ENCODE measurements at regions not wholly inside any gene's neighbourhood (a gene's known extent, or its start where the extent isn't known, plus 50 kb on each side); places are given as distances from the start of the nearest gene placed in this dataset.

DNA sequence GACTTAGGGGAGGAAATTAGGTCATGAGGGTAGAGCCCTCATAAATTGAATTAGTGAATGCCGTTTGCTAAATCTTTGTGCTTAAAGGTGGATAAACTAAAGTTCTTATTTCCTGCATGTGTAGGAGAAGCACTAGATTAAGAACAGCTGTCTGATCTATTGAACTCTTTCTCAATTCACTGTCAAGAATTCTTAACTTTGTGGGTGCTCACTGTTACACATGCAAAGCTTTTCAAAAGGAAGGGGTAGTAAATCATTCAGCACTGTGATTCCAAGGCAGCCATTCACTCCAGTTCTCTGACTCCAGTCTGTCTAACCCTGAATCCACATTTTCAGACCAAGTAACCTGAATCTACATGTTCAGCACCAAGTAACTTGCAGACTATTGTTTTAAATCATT is 1520.1 kb downstream of the PCDH18 start (continued):
- TF ChIP-seq ETV6 (conservative IDR thresholded peaks at IDR 0.05 in 1 of 2, IDR thresholded peaks at IDR 0.05 in 1 of 2; ENCODE audit: borderline replicate concordance in 1 of 2, low read depth in 1 of 2): no peak
- no peak for TF ChIP-seq CHD2 (IDR thresholded peaks at IDR 0.05; ENCODE audit: borderline replicate concordance, low read depth, low read length)

DNA sequence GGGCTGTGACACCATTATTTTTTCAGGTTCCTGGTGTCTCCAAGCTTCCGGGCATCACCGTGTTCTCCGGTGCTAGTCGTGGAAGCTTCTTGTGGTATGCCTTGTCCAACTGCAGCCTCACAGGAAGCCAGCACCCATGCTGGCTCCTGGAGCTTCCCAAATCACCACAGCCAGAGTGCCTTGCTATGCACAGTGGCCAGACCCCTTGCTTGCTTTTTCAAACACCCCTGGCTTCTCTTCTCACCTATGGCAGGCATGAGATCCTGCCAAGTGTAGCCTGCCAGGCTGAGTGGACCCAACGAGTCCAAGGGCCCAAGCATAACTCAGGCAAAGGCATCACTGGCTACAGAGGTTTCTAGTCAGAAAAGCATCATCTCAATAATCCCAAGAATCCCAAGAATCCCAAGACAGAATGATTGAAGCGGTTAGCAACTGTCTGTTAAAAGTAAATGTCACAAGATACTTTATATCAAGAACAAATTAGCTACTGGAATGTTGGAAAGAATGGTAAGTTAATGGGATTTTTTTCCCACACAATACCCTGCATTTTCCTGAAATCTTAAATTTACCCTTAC is 1522.9 kb downstream of the PCDH18 start:
- H3K4me1 ChIP-seq (ENCODE audit: control insufficient read depth, insufficient read depth, low read length): no peaks in the 10 kb centered on the region
- no peaks in the 10 kb centered on the region for H3K36me3 ChIP-seq (ENCODE audit: control insufficient read depth in 2 of 2, insufficient read depth in 2 of 2, low read length in 1 of 2)
- POLR2A ChIA-PET: no interaction called here
- TF ChIP-seq MXI1 (IDR thresholded peaks at IDR 0.05; ENCODE audit: low read depth, low read length) (no peak), NR2C1 (IDR thresholded peaks at IDR 0.05) (no peak), BMI1 (IDR thresholded peaks at IDR 0.05; ENCODE audit: borderline replicate concordance) (no peak), ZNF24 (IDR thresholded peaks at IDR 0.05) (no peak), NFYB (IDR thresholded peaks at IDR 0.05; ENCODE audit: insufficient read depth, low read depth, low read length) (no peak), E2F8 (IDR thresholded peaks at IDR 0.05; ENCODE audit: low read depth, partially characterized antibody) (no peak)
- TF ChIP-seq, protein P1, sequence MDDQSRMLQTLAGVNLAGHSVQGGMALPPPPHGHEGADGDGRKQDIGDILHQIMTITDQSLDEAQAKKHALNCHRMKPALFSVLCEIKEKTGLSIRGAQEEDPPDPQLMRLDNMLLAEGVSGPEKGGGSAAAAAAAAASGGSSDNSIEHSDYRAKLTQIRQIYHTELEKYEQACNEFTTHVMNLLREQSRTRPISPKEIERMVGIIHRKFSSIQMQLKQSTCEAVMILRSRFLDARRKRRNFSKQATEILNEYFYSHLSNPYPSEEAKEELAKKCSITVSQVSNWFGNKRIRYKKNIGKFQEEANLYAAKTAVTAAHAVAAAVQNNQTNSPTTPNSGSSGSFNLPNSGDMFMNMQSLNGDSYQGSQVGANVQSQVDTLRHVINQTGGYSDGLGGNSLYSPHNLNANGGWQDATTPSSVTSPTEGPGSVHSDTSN (IDR thresholded peaks at IDR 0.05; ENCODE audit: insufficient replicate concordance, low read depth, low read length): no peak
- no peak overlapping the region for H3K4me2 ChIP-seq (ENCODE audit: control insufficient read depth, insufficient read depth)
- H3K4me3 ChIP-seq: no peak overlapping the region
- H3K27ac ChIP-seq (ENCODE audit: control insufficient read depth, insufficient read depth): no peak overlapping the region
- no peaks in the 10 kb centered on the region for H3K79me2 ChIP-seq (ENCODE audit: control insufficient read depth, insufficient read depth, low read length)
- SMC1A ChIA-PET (ENCODE audit: uncharacterized antibody, unreplicated experiment): no interaction called here
- DNase-seq (ENCODE audit: low read depth, low spot score) (no peak), FAIRE-seq (no peak), ATAC-seq (no peak)
- no peaks in the 10 kb centered on the region; the same call in 2 of the 3 replicates for H3K9me3 ChIP-seq (replicated peaks; ENCODE audit: control insufficient read depth, insufficient read depth, low read length)
- 53% methylated on average over 6 of the region's 6 CpGs for WGBS (ENCODE audit: insufficient coverage, insufficient replicate concordance, low lambda C conversion rate, missing lambda C conversion rate)
- in situ Hi-C loops (cut with MboI) (no loop called here), intact Hi-C loops (cut with micrococcal nuclease; ENCODE audit: unreplicated experiment) (no loop called here)
- H4K20me1 ChIP-seq (ENCODE audit: control insufficient read depth, insufficient read depth): no peaks in the 10 kb centered on the region
- H3K9ac ChIP-seq (ENCODE audit: control insufficient read depth, insufficient read depth, low read length): no peak overlapping the region
- no peak overlapping the region for H2AFZ ChIP-seq (ENCODE audit: control insufficient read depth, low read depth, low read length)
- RAD21 ChIA-PET (ENCODE audit: unreplicated experiment): no interaction called here
- no TSS peak for BruUV-seq (replicated peaks)
- CTCF ChIA-PET: no interaction called here
- no peaks in the 10 kb centered on the region for H3K27me3 ChIP-seq (replicated peaks in 1 of 2; ENCODE audit: control insufficient read depth in 2 of 2, insufficient read depth in 2 of 2, low read length in 1 of 2)
